Epithelial cell of esophagus (primary cell): ENCODE measurements at regions not wholly inside any gene's neighbourhood (a gene's known extent, or its start where the extent isn't known, plus 50 kb on each side); places are given as distances from the start of the nearest gene placed in this dataset.

Source experiments
- DNase-seq: peaks from one replicate; pipeline ENCODE4 v3.0.0; 2010; ENCODE audit warnings: low read depth
- H3K4me3 ChIP-seq: 2 replicates; pipeline ENCODE4 v1.5.1; 2011; ENCODE audit warnings: mild to moderate bottlenecking, low read length, control low read depth
- TF ChIP-seq, protein P1 (sequence below): IDR thresholded peaks from 2 replicates; pipeline ENCODE4 v1.5.1; 2011; ENCODE audit warnings: low read depth, mild to moderate bottlenecking, low read length, control low read depth, inconsistent platforms; ENCODE audit not compliant: insufficient read depth; ENCODE audit errors: missing control alignments

DNA sequence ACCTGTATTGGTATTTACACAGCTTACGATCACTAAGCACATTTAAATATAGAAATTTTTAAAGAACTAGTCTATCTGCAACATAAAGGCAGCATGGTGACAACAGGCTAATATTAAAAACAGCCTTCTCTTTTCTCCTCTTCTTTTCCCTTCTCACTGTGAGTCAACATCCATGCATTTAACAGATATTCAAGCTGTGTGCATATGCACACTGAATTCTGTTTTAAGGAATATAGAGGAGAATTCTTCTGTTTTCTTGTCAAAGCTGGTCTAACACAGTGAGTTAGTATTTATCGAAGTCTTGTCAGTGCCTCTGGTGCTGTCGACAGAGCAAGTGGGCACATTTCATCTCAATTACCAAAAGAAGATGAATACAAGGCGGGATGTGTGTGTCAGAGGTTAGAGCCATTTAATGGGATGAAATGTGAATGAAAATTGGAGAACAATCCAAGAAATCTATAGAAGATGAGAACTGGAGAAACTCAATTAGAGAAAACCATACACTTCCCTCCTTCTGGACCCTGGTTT lies 282.3 kb downstream of the FAT3 start:
- no peak overlapping the region for H3K4me3 ChIP-seq
- TF ChIP-seq, protein P1, sequence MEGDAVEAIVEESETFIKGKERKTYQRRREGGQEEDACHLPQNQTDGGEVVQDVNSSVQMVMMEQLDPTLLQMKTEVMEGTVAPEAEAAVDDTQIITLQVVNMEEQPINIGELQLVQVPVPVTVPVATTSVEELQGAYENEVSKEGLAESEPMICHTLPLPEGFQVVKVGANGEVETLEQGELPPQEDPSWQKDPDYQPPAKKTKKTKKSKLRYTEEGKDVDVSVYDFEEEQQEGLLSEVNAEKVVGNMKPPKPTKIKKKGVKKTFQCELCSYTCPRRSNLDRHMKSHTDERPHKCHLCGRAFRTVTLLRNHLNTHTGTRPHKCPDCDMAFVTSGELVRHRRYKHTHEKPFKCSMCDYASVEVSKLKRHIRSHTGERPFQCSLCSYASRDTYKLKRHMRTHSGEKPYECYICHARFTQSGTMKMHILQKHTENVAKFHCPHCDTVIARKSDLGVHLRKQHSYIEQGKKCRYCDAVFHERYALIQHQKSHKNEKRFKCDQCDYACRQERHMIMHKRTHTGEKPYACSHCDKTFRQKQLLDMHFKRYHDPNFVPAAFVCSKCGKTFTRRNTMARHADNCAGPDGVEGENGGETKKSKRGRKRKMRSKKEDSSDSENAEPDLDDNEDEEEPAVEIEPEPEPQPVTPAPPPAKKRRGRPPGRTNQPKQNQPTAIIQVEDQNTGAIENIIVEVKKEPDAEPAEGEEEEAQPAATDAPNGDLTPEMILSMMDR: no peak
- no peak for DNase-seq

DNA sequence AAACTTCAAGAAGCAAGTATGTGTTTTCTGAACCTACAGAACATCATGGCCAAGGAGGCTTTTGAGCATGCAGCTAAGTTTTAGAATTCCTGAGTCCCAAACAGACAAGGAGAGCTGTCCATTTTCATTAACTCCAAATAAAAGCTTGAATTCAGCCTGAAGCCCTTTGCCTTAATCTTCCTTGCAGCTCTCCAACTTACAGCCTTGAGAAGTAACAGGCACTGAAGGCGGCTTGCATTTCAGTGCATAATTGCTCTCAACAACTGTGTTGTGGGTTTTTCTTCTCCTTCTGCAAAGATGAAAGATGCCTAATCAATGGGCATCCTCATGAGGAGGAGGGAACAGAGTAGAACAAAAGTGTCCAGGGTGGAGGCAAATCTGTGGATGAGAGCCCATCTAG lies 286.0 kb downstream of the FAT3 start:
- H3K4me3 ChIP-seq: no peak overlapping the region
- TF ChIP-seq, protein P1: no peak
- no peak for DNase-seq

DNA sequence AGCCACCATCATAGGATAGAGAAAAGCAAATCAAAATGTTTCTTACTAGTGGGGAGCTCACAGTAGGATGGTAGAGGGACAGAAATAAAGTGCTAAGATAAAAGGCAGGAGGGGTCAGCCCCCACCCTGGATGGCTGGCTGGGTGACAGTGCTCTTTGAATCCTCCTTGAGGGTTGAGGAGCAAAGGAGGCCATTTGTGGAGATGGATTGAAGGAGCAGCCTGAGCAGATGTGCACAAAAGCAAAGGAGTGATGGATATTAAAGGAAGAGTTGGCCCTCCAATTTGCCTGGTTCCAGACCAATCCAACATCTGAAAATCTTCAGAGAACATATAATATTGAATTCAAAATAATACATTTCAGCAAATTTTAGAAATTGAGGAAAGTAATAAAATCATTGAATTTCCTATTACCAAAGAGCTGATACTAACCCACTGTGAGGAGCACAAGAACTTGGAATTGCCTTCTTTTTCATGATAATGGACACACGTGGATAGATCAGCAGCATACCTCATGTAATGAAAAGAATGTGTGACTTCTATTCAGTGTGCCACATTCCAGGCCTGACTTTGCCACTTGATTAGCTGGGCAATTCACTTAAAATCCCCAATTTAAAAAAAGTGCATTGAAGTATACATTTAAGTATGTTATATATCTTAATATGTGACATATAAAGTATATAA lies 287.0 kb downstream of the FAT3 start:
- DNase-seq: no peak
- TF ChIP-seq, protein P1: no peak
- H3K4me3 ChIP-seq: no peak overlapping the region

DNA sequence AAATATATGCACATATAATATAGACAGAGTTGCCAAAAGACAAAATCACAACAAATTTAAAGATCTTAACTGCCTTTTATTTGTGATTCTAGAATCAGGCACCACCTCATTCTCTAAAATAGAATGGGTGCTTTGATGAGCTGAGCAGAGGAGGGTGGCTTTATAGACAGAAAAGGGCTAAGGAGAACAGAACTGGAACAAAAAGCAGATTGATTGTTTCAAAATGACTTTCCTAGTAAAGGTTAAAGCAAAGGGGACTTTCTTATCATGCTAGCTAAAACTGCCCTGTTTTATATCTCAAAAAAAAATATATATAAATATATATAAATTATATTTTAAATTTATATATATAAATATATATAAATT lies 287.6 kb downstream of the FAT3 start:
- no peak overlapping the region for H3K4me3 ChIP-seq
- TF ChIP-seq, protein P1: no peak
- DNase-seq: no peak

DNA sequence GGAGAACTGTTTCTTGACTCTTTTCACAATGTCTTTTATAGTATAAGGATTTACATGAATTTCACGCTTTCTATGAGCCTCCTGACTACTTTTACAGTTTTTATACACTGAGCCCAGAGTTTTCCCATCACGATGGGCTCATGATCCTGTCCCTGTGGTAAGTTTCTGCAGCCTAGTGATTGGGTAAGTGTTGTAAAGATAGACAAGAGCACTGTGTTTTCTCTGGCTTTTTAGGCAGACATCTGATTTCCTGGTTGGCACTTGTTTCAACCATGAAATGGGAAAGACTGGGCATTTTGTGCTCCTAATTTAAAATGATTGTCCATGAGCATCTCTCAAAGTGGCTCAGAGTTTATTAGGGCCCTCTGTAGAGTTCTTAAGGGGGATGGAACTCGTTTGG lies 299.0 kb downstream of the FAT3 start:
- no peak for DNase-seq
- no peak overlapping the region for H3K4me3 ChIP-seq
- TF ChIP-seq, protein P1: no peak

DNA sequence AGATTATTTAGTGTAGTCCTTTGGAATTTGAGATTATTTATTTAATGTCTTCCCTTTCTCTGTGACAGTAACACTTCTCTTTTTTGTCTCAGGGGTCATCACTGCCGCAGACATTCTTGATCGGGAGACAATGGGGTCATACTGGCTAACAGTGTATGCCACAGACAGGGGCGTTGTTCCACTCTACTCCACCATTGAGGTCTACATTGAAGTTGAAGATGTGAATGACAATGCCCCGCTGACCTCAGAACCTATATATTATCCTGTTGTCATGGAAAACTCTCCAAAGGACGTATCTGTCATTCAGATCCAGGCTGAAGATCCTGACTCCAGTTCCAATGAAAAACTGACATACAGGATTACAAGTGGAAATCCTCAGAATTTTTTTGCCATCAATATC lies 299.9 kb downstream of the FAT3 start:
- DNase-seq: no peak
- H3K4me3 ChIP-seq: no peak overlapping the region
- TF ChIP-seq, protein P1: no peak

DNA sequence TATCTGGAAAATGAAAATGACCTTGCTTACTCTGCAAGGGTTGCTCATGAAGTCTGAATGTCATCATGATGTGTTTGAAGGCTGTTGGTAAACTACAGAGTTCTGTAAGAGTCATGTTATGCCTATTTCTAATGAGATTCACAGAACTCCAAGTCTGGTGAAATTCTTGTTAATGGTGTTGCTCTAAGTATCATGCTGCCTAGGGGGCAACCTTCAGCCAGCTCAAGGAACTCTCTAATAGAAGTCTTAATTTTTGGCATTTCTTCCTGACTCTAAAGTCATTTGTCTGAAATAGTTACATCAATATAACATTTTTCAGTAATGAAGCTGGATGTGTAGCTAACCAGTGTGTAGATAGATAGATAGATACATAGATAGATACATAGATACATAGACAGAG lies 302.8 kb downstream of the FAT3 start:
- H3K4me3 ChIP-seq: no peak overlapping the region
- TF ChIP-seq, protein P1: no peak
- no peak for DNase-seq
